ENCODE measurements at regions not wholly inside any gene's neighbourhood (a gene's known extent, or its start where the extent isn't known, plus 50 kb on each side); places are given as distances from the start of the nearest gene placed in this dataset.

- no peak for TF ChIP-seq CTCF (IDR thresholded peaks at IDR 0.05)
- no peak for TF ChIP-seq POLR2A (IDR thresholded peaks at IDR 0.05)
Observed at GRCh38 chr22:47445716-47446290, 683.4 kb downstream of the TBC1D22A start.

Measured in heart left ventricle (tissue), 13 donors.